CD14-positive monocyte (primary cell): ENCODE measurements at regions not wholly inside any gene's neighbourhood (a gene's known extent, or its start where the extent isn't known, plus 50 kb on each side); places are given as distances from the start of the nearest gene placed in this dataset.

ENCODE experiments used
- DNase-seq, 3 donors: peaks; one replicate each; pipeline ENCODE4 v3.0.0-alpha.2; 2011 to 2022
- H2AFZ ChIP-seq: 2 replicates; pipeline ENCODE4 v1.6.0; 2012; ENCODE audit warnings: mild to moderate bottlenecking, low read depth, low read length, inconsistent platforms; ENCODE audit not compliant: insufficient read depth, poor library complexity, severe bottlenecking
- H3K27ac ChIP-seq, 2 donors: 1 replicate in 1 of 2; 2 replicates in 1 of 2; pipeline ENCODE4 v1.5.1; 2012 to 2013; ENCODE audit warnings: low read length in 2 of 2, control low read depth in 1 of 2, inconsistent platforms in 1 of 2, low read depth in 1 of 2, mild to moderate bottlenecking in 1 of 2
- H3K27me3 ChIP-seq, 2 donors: one replicate each; pipeline versions ENCODE4 v1.6.0 to v1.6.1; 2011 to 2013; ENCODE audit warnings: low read length in 2 of 2; ENCODE audit not compliant: control insufficient read depth in 2 of 2, insufficient read depth in 2 of 2
- H3K36me3 ChIP-seq, 2 donors: replicated peaks in 1 of 2; 1 replicate in 1 of 2; 2 replicates in 1 of 2; pipeline versions ENCODE4 v1.5.1 to v1.6.1; 2012 to 2013; ENCODE audit warnings: low read length in 2 of 2, control low read depth in 1 of 2, inconsistent platforms in 1 of 2, mild to moderate bottlenecking in 1 of 2; ENCODE audit not compliant: insufficient read depth in 2 of 2, control insufficient read depth in 1 of 2
- H3K4me1 ChIP-seq, 2 donors: 1 replicate in 1 of 2; 2 replicates in 1 of 2; pipeline versions ENCODE4 v1.5.1 to v1.6.1; 2012 to 2013; ENCODE audit warnings: low read length in 2 of 2, control low read depth in 1 of 2, inconsistent platforms in 1 of 2, mild to moderate bottlenecking in 1 of 2, moderate library complexity in 1 of 2; ENCODE audit not compliant: insufficient read depth in 2 of 2, control insufficient read depth in 1 of 2
- H3K4me2 ChIP-seq: replicated peaks from 2 replicates; pipeline ENCODE3; 2012; ENCODE audit warnings: low read length, moderate library complexity, mild to moderate bottlenecking; ENCODE audit not compliant: poor library complexity, severe bottlenecking; ENCODE audit errors: extremely low read depth
- H3K4me3 ChIP-seq, 3 experiments: fragments of 200-600 bp in 1 of 3; sonication (generic) in 1 of 3; replicated peaks in 1 of 3; 1 replicate in 2 of 3; 2 replicates in 1 of 3; pipeline ENCODE4 v1.5.1; 2011 to 2013; ENCODE audit warnings: low read length in 3 of 3, mild to moderate bottlenecking in 3 of 3, control low read depth in 2 of 3, low read depth in 2 of 3, inconsistent platforms in 1 of 3, moderate library complexity in 1 of 3
- H3K79me2 ChIP-seq: 2 replicates; pipeline ENCODE4 v1.6.0; 2012; ENCODE audit warnings: mild to moderate bottlenecking, control low read depth, inconsistent platforms, low read length, moderate library complexity; ENCODE audit not compliant: insufficient read depth
- H3K9ac ChIP-seq: 2 replicates; pipeline ENCODE4 v1.6.0; 2017; ENCODE audit warnings: low read length, mild to moderate bottlenecking; ENCODE audit not compliant: insufficient read depth, poor library complexity, severe bottlenecking
- H3K9me3 ChIP-seq, 2 donors: replicated peaks in 1 of 2; 1 replicate in 1 of 2; 2 replicates in 1 of 2; pipeline versions ENCODE4 v1.5.1 to v1.6.1; 2012 to 2013; ENCODE audit warnings: low read length in 2 of 2, control low read depth in 1 of 2; ENCODE audit not compliant: control insufficient read depth in 1 of 2, insufficient read depth in 1 of 2
- H4K20me1 ChIP-seq: 2 replicates; pipeline ENCODE4 v1.6.0; 2012; ENCODE audit warnings: mild to moderate bottlenecking, low read length, control low read depth, moderate library complexity; ENCODE audit not compliant: insufficient read depth
- H3K27ac Mint-ChIP-seq, 7 donors: one replicate each; pipeline ENCODE4 v1.8.0; 2020; ENCODE audit warnings: mild to moderate bottlenecking in 7 of 7, mixed read lengths in 7 of 7, moderate library complexity in 6 of 7, inconsistent platforms in 2 of 7
- H3K27me3 Mint-ChIP-seq, 3 donors: one replicate each; pipeline ENCODE4 v1.8.0; 2021 to 2022; ENCODE audit warnings: low read depth in 3 of 3, mild to moderate bottlenecking in 3 of 3, mixed read lengths in 3 of 3, moderate library complexity in 3 of 3, inconsistent platforms in 1 of 3
- H3K36me3 Mint-ChIP-seq, 2 donors: one replicate each; pipeline ENCODE4 v1.8.0; 2020; ENCODE audit warnings: mixed read lengths in 2 of 2, inconsistent platforms in 1 of 2, mild to moderate bottlenecking in 1 of 2
- H3K4me1 Mint-ChIP-seq: one replicate; pipeline ENCODE4 v1.8.0; 2020; ENCODE audit warnings: mild to moderate bottlenecking, mixed read lengths
- H3K4me3 Mint-ChIP-seq, 2 donors: one replicate each; pipeline ENCODE4 v1.8.0; 2020; ENCODE audit warnings: mild to moderate bottlenecking in 2 of 2, mixed read lengths in 2 of 2, moderate library complexity in 1 of 2
- H3K9me3 Mint-ChIP-seq, 7 donors: one replicate each; pipeline ENCODE4 v1.8.0; 2020 to 2022; ENCODE audit warnings: mixed read lengths in 7 of 7, mild to moderate bottlenecking in 6 of 7, moderate library complexity in 6 of 7, inconsistent platforms in 2 of 7
- CTCF ChIP-seq: fragments of 200-600 bp; IDR thresholded peaks from one replicate; pipeline ENCODE4 v1.8.0; 2022; ENCODE audit warnings: antibody characterized with exemption, mild to moderate bottlenecking
- WGBS: methylation state at CpG from one replicate; pipeline ENCODE4 v1.1.5; 2013; ENCODE audit warnings: missing lambda C conversion rate; ENCODE audit not compliant: insufficient coverage; 5-methylcytosine and 5-hydroxymethylcytosine counted together
- intact Hi-C, 2 donors: fragments of 100-400 bp; cut with micrococcal nuclease; formaldehyde crosslinking; loops; one replicate each; pipeline versions ENCODE4 v1.15.0 to v1.15.1; 2023

- H3K79me2 ChIP-seq: no peaks in the 10 kb centered on the region
- Mint-ChIP-seq H3K27ac (no peak overlapping the region), H3K36me3 (no peaks in the 10 kb centered on the region), H3K4me3 (no peak overlapping the region), H3K4me1 (no peaks in the 10 kb centered on the region), H3K9me3 (peaks cover 6 to 25% (median 13%) of the 10 kb centered on the region in 7 donors), H3K27me3 (peaks cover 0 to 2% (median 1%) of the 10 kb centered on the region in 3 donors)
- H3K4me1 ChIP-seq: no peaks in the 10 kb centered on the region
- H3K27me3 ChIP-seq: no peaks in the 10 kb centered on the region
- H3K4me2 ChIP-seq: no peak overlapping the region
- H3K4me3 ChIP-seq: no peak overlapping the region
- no peaks in the 10 kb centered on the region for H4K20me1 ChIP-seq
- H2AFZ ChIP-seq: no peak overlapping the region
- TF ChIP-seq CTCF: no peak
- H3K36me3 ChIP-seq: no peaks in the 10 kb centered on the region
- DNase-seq: no peak
- H3K9ac ChIP-seq: no peak overlapping the region
- 93% methylated on average over 22 of the region's 24 CpGs for WGBS
- peaks cover 0 to 34% of the 10 kb centered on the region in 2 donors for H3K9me3 ChIP-seq
- no peak overlapping the region for H3K27ac ChIP-seq
- intact Hi-C loops: no loop called here
These were observed 180.5 kb downstream of the TMEM18 start for GRCh38 chr2:496729-497128.

GRCh38 chr2:495745-496275, 181.4 kb downstream of the TMEM18 start:
- H3K9ac ChIP-seq: no peak overlapping the region
- TF ChIP-seq CTCF: no peak
- no peak overlapping the region for H3K4me3 ChIP-seq
- H3K27ac ChIP-seq: no peak overlapping the region
- H3K9me3 ChIP-seq: peaks cover 0 to 34% of the 10 kb centered on the region in 2 donors
- H3K4me3 Mint-ChIP-seq: no peak overlapping the region
- peaks cover 0 to 2% (median 1%) of the 10 kb centered on the region in 3 donors for H3K27me3 Mint-ChIP-seq
- no peaks in the 10 kb centered on the region for H4K20me1 ChIP-seq
- no peaks in the 10 kb centered on the region for H3K27me3 ChIP-seq
- H3K36me3 ChIP-seq: no peaks in the 10 kb centered on the region
- H3K4me2 ChIP-seq: no peak overlapping the region
- no peaks in the 10 kb centered on the region for H3K79me2 ChIP-seq
- H3K36me3 Mint-ChIP-seq: no peaks in the 10 kb centered on the region
- intact Hi-C loops: no loop called here
- WGBS: 93% methylated on average over 24 of the region's 25 CpGs
- DNase-seq: no peak
- H3K9me3 Mint-ChIP-seq: peaks cover 6 to 25% (median 13%) of the 10 kb centered on the region in 7 donors
- no peaks in the 10 kb centered on the region for H3K4me1 ChIP-seq
- H3K27ac Mint-ChIP-seq: no peak overlapping the region
- H3K4me1 Mint-ChIP-seq: no peaks in the 10 kb centered on the region
- H2AFZ ChIP-seq: no peak overlapping the region
